Progenitor cell of endocrine pancreas (in vitro differentiated cells): ENCODE measurements at regions not wholly inside any gene's neighbourhood (a gene's known extent, or its start where the extent isn't known, plus 50 kb on each side); places are given as distances from the start of the nearest gene placed in this dataset.

Experiments used
- DNase-seq: peaks from one replicate; pipeline ENCODE4 v3.0.0; 2021; ENCODE audit warnings: low spot score; ENCODE audit not compliant: unreplicated experiment
- H3K27ac Mint-ChIP-seq: 2 replicates; pipeline ENCODE4 v1.8.0; 2021; ENCODE audit warnings: mild to moderate bottlenecking, moderate library complexity, mixed read lengths
- H3K27me3 Mint-ChIP-seq: 2 replicates; pipeline ENCODE4 v1.8.0; 2021; ENCODE audit warnings: mixed read lengths
- H3K36me3 Mint-ChIP-seq: 2 replicates; pipeline ENCODE4 v1.8.0; 2022; ENCODE audit warnings: mixed read lengths; ENCODE audit not compliant: insufficient read depth
- H3K4me1 Mint-ChIP-seq: 2 replicates; pipeline ENCODE4 v1.8.0; 2021; ENCODE audit warnings: low read depth, mixed read lengths
- H3K4me3 Mint-ChIP-seq: 2 replicates; pipeline ENCODE4 v1.8.0; 2021; ENCODE audit warnings: low read depth, mild to moderate bottlenecking, moderate library complexity, mixed read lengths
- H3K9me3 Mint-ChIP-seq: 2 replicates; pipeline ENCODE4 v1.8.0; 2021; ENCODE audit warnings: low read depth, mixed read lengths
- TF ChIP-seq, protein P1 (sequence below): fragments of 200-600 bp; sonication (generic); IDR thresholded peaks from one replicate; pipeline ENCODE4 v1.5.0; 2021; ENCODE audit warnings: antibody characterized with exemption, mild to moderate bottlenecking; ENCODE audit not compliant: unreplicated experiment

- H3K27me3 Mint-ChIP-seq = peaks cover 6% of the 10 kb centered on the region
- H3K27ac Mint-ChIP-seq = no peak overlapping the region
- no peaks in the 10 kb centered on the region for H3K36me3 Mint-ChIP-seq
- peaks cover 4% of the 10 kb centered on the region for H3K9me3 Mint-ChIP-seq
- H3K4me3 Mint-ChIP-seq = no peak overlapping the region
- no peak for DNase-seq
- TF ChIP-seq, protein P1, sequence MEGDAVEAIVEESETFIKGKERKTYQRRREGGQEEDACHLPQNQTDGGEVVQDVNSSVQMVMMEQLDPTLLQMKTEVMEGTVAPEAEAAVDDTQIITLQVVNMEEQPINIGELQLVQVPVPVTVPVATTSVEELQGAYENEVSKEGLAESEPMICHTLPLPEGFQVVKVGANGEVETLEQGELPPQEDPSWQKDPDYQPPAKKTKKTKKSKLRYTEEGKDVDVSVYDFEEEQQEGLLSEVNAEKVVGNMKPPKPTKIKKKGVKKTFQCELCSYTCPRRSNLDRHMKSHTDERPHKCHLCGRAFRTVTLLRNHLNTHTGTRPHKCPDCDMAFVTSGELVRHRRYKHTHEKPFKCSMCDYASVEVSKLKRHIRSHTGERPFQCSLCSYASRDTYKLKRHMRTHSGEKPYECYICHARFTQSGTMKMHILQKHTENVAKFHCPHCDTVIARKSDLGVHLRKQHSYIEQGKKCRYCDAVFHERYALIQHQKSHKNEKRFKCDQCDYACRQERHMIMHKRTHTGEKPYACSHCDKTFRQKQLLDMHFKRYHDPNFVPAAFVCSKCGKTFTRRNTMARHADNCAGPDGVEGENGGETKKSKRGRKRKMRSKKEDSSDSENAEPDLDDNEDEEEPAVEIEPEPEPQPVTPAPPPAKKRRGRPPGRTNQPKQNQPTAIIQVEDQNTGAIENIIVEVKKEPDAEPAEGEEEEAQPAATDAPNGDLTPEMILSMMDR = no peak
- peaks cover 4% of the 10 kb centered on the region for H3K4me1 Mint-ChIP-seq
These were observed 117.4 kb upstream of the GRPR start for GRCh38 chrX:16005917-16006316.

GRCh38 chrX:16002185-16002584 is 121.2 kb upstream of the GRPR start:
- TF ChIP-seq, protein P1 = no peak
- Mint-ChIP-seq H3K9me3 (peaks cover 4% of the 10 kb centered on the region), H3K4me3 (no peak overlapping the region), H3K27ac (no peak overlapping the region), H3K27me3 (no peaks in the 10 kb centered on the region), H3K36me3 (no peaks in the 10 kb centered on the region), H3K4me1 (peaks cover 7% of the 10 kb centered on the region)
- DNase-seq = no peak

- Mint-ChIP-seq H3K9me3 (peaks cover 12% of the 10 kb centered on the region), H3K27me3 (no peaks in the 10 kb centered on the region), H3K36me3 (no peaks in the 10 kb centered on the region), H3K4me3 (no peak overlapping the region), H3K4me1 (peaks cover 7% of the 10 kb centered on the region), H3K27ac (no peak overlapping the region)
- TF ChIP-seq, protein P1 = no peak
- DNase-seq = no peak
These were observed 125.0 kb upstream of the GRPR start for GRCh38 chrX:15998350-15998749.

GRCh38 chrX:15989716-15990115 is 133.6 kb upstream of the GRPR start:
- DNase-seq = no peak
- Mint-ChIP-seq H3K27me3 (peaks cover 11% of the 10 kb centered on the region), H3K9me3 (peaks cover 6% of the 10 kb centered on the region), H3K27ac (no peak overlapping the region), H3K4me3 (no peak overlapping the region), H3K4me1 (no peaks in the 10 kb centered on the region), H3K36me3 (no peaks in the 10 kb centered on the region)
- TF ChIP-seq, protein P1 = no peak

GRCh38 chrX:15988661-15989603 is 134.3 kb upstream of the AP1S2 start:
- H3K27ac Mint-ChIP-seq = no peak overlapping the region
- TF ChIP-seq, protein P1 = no peak

More at GRCh38 chrX:15988661-15989603, 134.3 kb upstream of the AP1S2 start:
- H3K27me3 Mint-ChIP-seq = peaks cover 11% of the 10 kb centered on the region
- H3K36me3 Mint-ChIP-seq = no peaks in the 10 kb centered on the region
- peaks cover 2% of the 10 kb centered on the region for H3K9me3 Mint-ChIP-seq
- no peak for DNase-seq
- no peaks in the 10 kb centered on the region for H3K4me1 Mint-ChIP-seq
- H3K4me3 Mint-ChIP-seq = no peak overlapping the region
